Memory B cell (primary cell): ENCODE measurements at regions not wholly inside any gene's neighbourhood (a gene's known extent, or its start where the extent isn't known, plus 50 kb on each side); places are given as distances from the start of the nearest gene placed in this dataset.

Source experiments
- ATAC-seq: fragments of 150-1000 bp; cut with Tn5 transposase; 2 replicates; pipeline ENCODE4 v1.10.0; 2021; ENCODE audit warnings: low read depth, mild to moderate bottlenecking, moderate library complexity
- DNase-seq, 2 donors: peaks; one replicate each; pipeline ENCODE4 v3.0.0; 2022; ENCODE audit warnings: low spot score in 2 of 2
- H3K27ac Mint-ChIP-seq: one replicate; pipeline ENCODE4 v1.8.0; 2022; ENCODE audit warnings: mild to moderate bottlenecking, moderate library complexity, mixed read lengths
- H3K27me3 Mint-ChIP-seq: one replicate; pipeline ENCODE4 v1.8.0; 2022; ENCODE audit warnings: mixed read lengths
- H3K36me3 Mint-ChIP-seq: one replicate; pipeline ENCODE4 v1.8.0; 2022; ENCODE audit warnings: mild to moderate bottlenecking, mixed read lengths
- H3K4me1 Mint-ChIP-seq: one replicate; pipeline ENCODE4 v1.8.0; 2022; ENCODE audit warnings: mixed read lengths
- H3K4me3 Mint-ChIP-seq: one replicate; pipeline ENCODE4 v1.8.0; 2022; ENCODE audit warnings: mild to moderate bottlenecking, moderate library complexity, mixed read lengths
- H3K9me3 Mint-ChIP-seq: one replicate; pipeline ENCODE4 v1.8.0; 2022; ENCODE audit warnings: mixed read lengths

GRCh38 chr6:145266432-145267075, 468.8 kb downstream of the EPM2A start:
- Mint-ChIP-seq H3K9me3 (no peaks in the 10 kb centered on the region), H3K4me1 (no peaks in the 10 kb centered on the region), H3K27me3 (peaks cover 5% of the 10 kb centered on the region), H3K4me3 (no peak overlapping the region), H3K36me3 (no peaks in the 10 kb centered on the region), H3K27ac (no peak overlapping the region)
- DNase-seq, result no peak
- no peak for ATAC-seq

DNA sequence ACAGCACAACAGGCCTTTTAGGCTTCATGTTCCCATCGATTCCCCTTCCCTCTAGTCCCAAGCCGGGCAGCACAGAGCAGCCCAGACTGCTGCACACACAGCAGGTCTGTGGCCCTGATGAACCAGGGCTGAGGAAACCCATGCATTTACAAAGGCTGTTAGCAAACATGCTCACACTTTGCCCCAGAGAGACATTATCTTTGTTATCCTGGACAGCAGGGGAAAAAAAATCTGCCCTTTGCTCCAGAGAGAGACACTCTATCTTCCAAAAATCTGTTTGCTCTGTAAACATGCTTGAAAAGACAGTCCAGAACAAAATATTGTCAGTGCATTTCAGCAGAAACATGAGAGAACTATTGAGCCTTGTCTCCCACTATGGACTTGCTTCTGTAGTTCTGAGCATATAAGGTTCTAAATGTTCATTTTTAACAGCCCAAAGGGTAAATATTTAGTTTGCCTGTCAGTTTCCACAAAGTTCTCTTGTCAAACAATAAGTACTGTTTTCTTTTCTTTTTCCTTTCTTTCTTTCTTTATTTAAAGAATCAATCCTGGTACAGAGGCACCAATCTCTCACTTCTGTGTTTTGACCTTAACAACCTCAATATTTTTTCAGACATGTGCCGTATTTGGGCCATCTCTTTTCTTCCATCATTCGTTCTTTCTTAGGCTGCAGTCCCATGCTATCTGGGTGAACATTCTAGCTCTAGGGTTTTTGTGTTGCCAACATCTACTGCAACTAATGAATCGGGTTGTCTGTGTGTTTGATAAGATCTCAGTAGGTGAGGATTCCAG, 468.0 kb downstream of the EPM2A start:
- DNase-seq, result no peak
- H3K4me1 Mint-ChIP-seq, result no peaks in the 10 kb centered on the region
- H3K36me3 Mint-ChIP-seq, result no peaks in the 10 kb centered on the region
- H3K27ac Mint-ChIP-seq, result no peak overlapping the region
- ATAC-seq, result no peak
- H3K4me3 Mint-ChIP-seq, result no peak overlapping the region
- no peaks in the 10 kb centered on the region for H3K9me3 Mint-ChIP-seq
- H3K27me3 Mint-ChIP-seq, result peaks cover 5% of the 10 kb centered on the region

GRCh38 chr6:145270464-145270863, 464.9 kb downstream of the EPM2A start:
- Mint-ChIP-seq H3K4me1 (no peaks in the 10 kb centered on the region), H3K4me3 (no peak overlapping the region), H3K9me3 (peaks cover 1% of the 10 kb centered on the region), H3K27ac (no peak overlapping the region), H3K27me3 (no peaks in the 10 kb centered on the region), H3K36me3 (no peaks in the 10 kb centered on the region)
- DNase-seq (no peak), ATAC-seq (no peak)

- Mint-ChIP-seq H3K4me1 (no peaks in the 10 kb centered on the region), H3K4me3 (no peak overlapping the region), H3K27ac (no peak overlapping the region), H3K27me3 (no peaks in the 10 kb centered on the region), H3K36me3 (no peaks in the 10 kb centered on the region), H3K9me3 (peaks cover 1% of the 10 kb centered on the region)
- DNase-seq, result no peak
- ATAC-seq, result no peak
Measured at GRCh38 chr6:145271040-145271439, 464.3 kb downstream of the EPM2A start.

GRCh38 chr6:145271577-145271976, 463.7 kb downstream of the EPM2A start:
- ATAC-seq (no peak), DNase-seq (no peak)
- Mint-ChIP-seq H3K36me3 (no peaks in the 10 kb centered on the region), H3K9me3 (peaks cover 1% of the 10 kb centered on the region), H3K4me1 (no peaks in the 10 kb centered on the region), H3K4me3 (no peak overlapping the region), H3K27ac (no peak overlapping the region), H3K27me3 (no peaks in the 10 kb centered on the region)

- Mint-ChIP-seq H3K27ac (no peak overlapping the region), H3K4me1 (no peaks in the 10 kb centered on the region), H3K4me3 (no peak overlapping the region), H3K27me3 (no peaks in the 10 kb centered on the region), H3K36me3 (no peaks in the 10 kb centered on the region), H3K9me3 (peaks cover 1% of the 10 kb centered on the region)
- ATAC-seq (no peak), DNase-seq (no peak)
Measured at GRCh38 chr6:145272246-145272645, 463.1 kb downstream of the EPM2A start.

DNA sequence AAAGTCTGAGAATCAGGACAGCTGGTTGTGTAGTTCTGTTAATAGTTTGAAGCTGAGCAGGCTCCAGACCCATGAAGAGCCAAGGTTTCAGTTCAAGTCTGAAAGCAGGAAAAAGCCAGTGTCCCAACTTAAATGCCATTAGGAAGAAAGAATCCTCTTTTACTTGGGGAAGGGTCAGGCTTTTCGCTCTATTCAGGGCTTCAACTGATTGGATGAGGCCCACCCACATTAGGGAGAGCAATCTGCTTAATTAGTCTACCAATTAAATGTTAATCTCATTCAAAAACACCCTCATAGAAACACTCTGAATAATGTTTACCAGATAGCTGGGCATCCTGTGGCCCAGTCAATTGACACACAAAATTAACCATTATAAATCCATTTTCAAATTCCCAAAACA, 462.2 kb downstream of the EPM2A start:
- H3K4me1 Mint-ChIP-seq, result no peaks in the 10 kb centered on the region
- DNase-seq (no peak), ATAC-seq (no peak)
- H3K9me3 Mint-ChIP-seq, result peaks cover 1% of the 10 kb centered on the region
- no peak overlapping the region for H3K27ac Mint-ChIP-seq
- H3K36me3 Mint-ChIP-seq, result no peaks in the 10 kb centered on the region
- no peak overlapping the region for H3K4me3 Mint-ChIP-seq
- H3K27me3 Mint-ChIP-seq, result no peaks in the 10 kb centered on the region

- no peak for ATAC-seq
- DNase-seq, result no peak
- Mint-ChIP-seq H3K9me3 (peaks cover 1% of the 10 kb centered on the region), H3K4me1 (no peaks in the 10 kb centered on the region), H3K27me3 (no peaks in the 10 kb centered on the region), H3K27ac (no peak overlapping the region), H3K4me3 (no peak overlapping the region), H3K36me3 (no peaks in the 10 kb centered on the region)
Measured at GRCh38 chr6:145274083-145274482, 461.2 kb downstream of the EPM2A start.

- H3K36me3 Mint-ChIP-seq, result no peaks in the 10 kb centered on the region
- H3K4me1 Mint-ChIP-seq, result no peaks in the 10 kb centered on the region
- no peak overlapping the region for H3K4me3 Mint-ChIP-seq
- DNase-seq, result no peak
- ATAC-seq, result no peak
- no peaks in the 10 kb centered on the region for H3K27me3 Mint-ChIP-seq
- no peak overlapping the region for H3K27ac Mint-ChIP-seq
- peaks cover 1% of the 10 kb centered on the region for H3K9me3 Mint-ChIP-seq
Measured at GRCh38 chr6:145275019-145275418, 460.3 kb downstream of the EPM2A start.

DNA sequence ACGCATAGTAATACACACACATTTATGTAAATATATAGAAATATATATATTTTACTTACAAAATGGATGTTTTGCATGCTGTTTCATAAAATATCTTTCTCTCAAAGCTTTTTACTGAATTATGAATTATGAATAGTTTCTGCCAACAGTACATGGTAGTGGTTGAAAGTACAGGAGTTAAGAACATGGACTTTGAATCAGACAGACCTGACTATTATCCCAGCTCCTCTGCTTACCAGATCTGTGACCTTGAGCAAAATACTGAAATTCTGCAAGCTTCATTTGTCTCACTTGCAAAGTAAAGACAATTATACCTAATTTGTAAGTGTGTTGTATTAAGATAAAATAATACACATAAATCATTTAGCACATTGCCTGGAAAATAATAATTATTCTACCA, 459.5 kb downstream of the EPM2A start:
- Mint-ChIP-seq H3K27me3 (no peaks in the 10 kb centered on the region), H3K9me3 (peaks cover 5% of the 10 kb centered on the region), H3K4me1 (no peaks in the 10 kb centered on the region), H3K27ac (no peak overlapping the region), H3K36me3 (no peaks in the 10 kb centered on the region), H3K4me3 (no peak overlapping the region)
- DNase-seq, result no peak
- no peak for ATAC-seq

DNA sequence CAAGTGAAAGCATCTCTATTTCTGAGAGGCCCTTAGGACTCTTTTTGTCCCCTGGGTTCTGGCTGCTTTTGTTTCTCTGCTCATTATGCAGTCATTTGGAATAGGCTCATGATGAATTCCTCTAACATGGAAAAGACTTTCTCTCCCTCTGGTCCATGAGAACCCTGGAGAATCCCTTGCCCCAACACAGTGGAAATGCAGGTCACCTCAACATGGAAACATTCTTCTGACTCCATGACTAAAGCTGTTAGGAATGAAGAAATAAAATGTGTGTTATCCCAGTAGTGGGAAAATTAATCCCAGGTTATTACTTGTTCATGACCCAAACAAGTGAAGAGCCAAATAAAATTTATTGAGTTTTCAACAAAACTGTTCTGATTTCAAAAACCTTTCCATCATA, 458.6 kb downstream of the EPM2A start:
- ATAC-seq (no peak), DNase-seq (no peak)
- Mint-ChIP-seq H3K36me3 (no peaks in the 10 kb centered on the region), H3K4me1 (no peaks in the 10 kb centered on the region), H3K9me3 (peaks cover 5% of the 10 kb centered on the region), H3K4me3 (no peak overlapping the region), H3K27me3 (no peaks in the 10 kb centered on the region), H3K27ac (no peak overlapping the region)

GRCh38 chr6:145277358-145278086, 457.8 kb downstream of the EPM2A start:
- Mint-ChIP-seq H3K27me3 (no peaks in the 10 kb centered on the region), H3K4me3 (no peak overlapping the region), H3K36me3 (no peaks in the 10 kb centered on the region), H3K4me1 (no peaks in the 10 kb centered on the region), H3K9me3 (peaks cover 5% of the 10 kb centered on the region), H3K27ac (no peak overlapping the region)
- ATAC-seq (no peak), DNase-seq (no peak)

DNA sequence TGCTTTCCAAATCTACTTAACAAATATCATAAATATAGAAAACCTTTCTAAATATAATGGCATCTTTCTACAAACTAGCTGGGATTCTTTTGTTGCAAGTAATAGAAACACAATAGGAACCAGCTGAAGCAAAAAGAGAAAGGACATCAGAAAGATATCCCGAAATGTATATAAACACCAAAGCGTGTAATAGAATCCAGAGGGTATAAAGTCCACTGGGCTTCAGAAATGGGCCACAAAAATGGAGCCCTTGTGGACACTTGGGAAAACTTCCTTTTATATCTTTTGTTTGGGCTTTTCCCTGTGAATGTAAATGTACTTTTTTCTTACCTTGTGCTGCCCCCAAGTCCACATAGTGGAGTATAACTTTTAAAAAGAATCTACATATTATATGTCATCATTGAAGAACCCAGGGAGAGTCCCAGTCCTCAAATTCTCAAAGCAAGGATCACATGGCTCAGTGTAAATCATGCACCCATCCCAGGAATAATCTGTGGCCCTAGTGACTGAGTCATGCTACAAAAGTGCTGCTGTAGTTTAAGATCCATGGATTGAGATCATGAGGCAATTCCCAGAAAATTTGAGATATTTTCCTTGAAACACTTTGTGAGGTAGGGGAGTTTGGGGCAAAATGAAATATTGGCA, 457.0 kb downstream of the EPM2A start:
- Mint-ChIP-seq H3K36me3 (no peaks in the 10 kb centered on the region), H3K4me3 (no peak overlapping the region), H3K27ac (no peak overlapping the region), H3K4me1 (no peaks in the 10 kb centered on the region), H3K27me3 (no peaks in the 10 kb centered on the region), H3K9me3 (peaks cover 5% of the 10 kb centered on the region)
- DNase-seq (no peak), ATAC-seq (no peak)

GRCh38 chr6:145279551-145279950, 455.8 kb downstream of the EPM2A start:
- Mint-ChIP-seq H3K27me3 (peaks cover 3% of the 10 kb centered on the region), H3K27ac (no peak overlapping the region), H3K4me1 (no peaks in the 10 kb centered on the region), H3K36me3 (no peaks in the 10 kb centered on the region), H3K4me3 (no peak overlapping the region), H3K9me3 (peaks cover 3% of the 10 kb centered on the region)
- DNase-seq, result no peak
- ATAC-seq, result no peak
